G401 (cell line): ENCODE measurements at regions not wholly inside any gene's neighbourhood (a gene's known extent, or its start where the extent isn't known, plus 50 kb on each side); places are given as distances from the start of the nearest gene placed in this dataset.
"Not testable (repeated sequence)": the region's sequence is repeated elsewhere in the genome, so short reads cannot be mapped to it uniquely, and the experiment has no call there.

ENCODE experiments used
- DNase-seq: peaks from one replicate; pipeline ENCODE4 v3.0.0-alpha.2; 2015; ENCODE audit warnings: low spot score
- in situ Hi-C: cut with HindIII; loops from 2 replicates; pipeline ENCODE4 v1.10.0; 2016; ENCODE audit warnings: low sequenced_read_pairs, mixed read lengths

DNA sequence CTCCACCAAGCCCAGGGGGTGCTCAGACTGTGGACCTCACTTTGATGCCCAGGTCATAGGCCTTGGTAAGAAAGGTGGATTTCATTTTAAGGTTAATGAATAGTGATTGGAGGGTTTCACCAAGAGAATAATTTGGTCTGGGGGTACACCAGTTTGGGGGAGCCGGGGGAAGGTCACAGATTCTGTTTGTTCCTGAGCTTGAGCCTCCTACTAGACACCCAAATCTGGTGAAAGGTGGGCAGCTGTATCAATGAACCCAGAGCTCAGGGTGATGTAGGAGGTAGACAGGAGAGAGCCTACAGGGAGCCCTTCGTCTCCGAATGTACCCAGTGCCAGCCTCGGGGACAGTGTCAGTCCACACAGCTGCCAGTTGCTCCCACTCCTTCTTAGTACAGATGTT is 63.7 kb upstream of the ATP12A start:
- in situ Hi-C loops = no loop called here

DNA sequence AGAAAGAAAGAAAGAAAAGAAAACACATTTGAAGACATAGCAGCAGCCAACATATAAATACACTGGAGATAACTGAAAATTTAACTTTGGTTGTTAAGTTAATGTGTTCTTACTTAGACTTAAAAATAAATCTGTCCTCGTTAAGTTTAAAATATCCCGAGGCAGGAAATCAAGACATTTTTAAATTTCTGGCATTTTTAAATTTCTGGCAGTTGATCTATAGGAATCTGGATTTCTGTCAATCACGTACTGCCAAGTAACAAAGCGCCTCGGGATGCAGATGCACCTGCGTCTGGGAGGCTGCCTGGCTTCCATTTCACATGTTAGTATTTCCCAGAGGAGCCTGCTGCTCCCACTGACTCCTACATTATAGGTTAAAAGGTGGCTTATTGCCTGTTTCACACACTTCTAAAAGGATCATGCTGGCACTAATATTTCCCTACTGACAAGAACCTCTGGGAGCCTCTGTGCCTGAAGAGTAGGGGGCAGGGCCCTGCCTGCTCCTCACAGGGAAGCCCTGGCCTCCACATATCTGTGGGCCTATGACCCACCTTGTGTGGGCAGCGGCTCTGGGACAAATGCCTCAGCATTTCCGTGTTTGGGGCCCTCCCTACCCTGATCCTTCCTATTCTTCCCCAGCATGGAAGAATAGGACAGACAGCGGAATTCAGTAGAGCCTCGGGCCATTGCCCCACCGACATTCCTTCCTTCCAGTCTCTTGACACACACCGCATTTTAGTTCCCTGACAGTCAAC is 62.8 kb upstream of the ATP12A start:
- in situ Hi-C loops = no loop called here
- DNase-seq = no peak

More for the DNA sequence above, 63.7 kb upstream of the ATP12A start:
- no peak for DNase-seq

DNA sequence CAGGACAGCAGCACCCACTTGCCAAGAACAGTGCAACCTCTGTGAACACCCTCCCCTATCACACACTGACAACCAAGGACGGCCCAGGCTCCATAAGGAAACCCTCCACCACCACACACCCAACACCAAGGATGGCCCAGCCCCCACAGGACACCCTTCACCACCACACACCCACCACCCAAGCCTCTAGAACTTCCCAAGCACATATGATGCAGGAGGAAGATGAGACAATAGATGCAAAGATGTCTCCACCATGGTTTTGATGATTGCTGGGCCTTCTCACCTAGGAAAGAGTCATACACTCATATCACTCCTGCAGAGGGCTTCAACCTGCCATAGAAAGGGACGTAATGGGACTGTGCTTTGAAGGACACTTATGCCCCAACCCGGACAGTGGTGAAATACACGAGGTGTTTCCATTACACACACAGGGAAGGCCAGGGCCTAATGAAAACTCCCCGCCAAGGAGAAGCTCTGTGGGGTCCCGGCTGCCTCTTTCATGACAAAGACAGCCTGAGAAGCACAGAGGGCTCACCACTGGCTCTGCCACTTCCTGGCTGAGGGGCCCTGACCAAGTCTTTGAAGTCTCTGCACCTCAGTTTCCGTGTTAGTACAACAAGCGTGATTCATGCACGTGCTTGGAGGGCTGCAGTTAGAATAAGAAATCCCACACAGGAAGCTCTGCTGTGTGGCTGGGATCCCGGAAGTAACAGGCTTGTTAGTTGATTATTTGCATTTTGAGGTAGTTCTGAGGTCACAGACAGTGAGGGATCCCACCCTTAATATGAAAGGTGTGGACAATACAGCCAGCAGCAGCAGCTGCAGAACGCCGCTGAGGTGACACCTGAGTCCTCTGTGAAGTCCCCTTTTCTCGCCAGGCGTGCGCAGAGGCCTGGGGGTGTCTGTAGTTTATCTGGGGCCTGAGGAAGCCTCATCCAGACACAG is 61.9 kb upstream of the ATP12A start:
- DNase-seq = no peak
- in situ Hi-C loops = no loop called here

DNA sequence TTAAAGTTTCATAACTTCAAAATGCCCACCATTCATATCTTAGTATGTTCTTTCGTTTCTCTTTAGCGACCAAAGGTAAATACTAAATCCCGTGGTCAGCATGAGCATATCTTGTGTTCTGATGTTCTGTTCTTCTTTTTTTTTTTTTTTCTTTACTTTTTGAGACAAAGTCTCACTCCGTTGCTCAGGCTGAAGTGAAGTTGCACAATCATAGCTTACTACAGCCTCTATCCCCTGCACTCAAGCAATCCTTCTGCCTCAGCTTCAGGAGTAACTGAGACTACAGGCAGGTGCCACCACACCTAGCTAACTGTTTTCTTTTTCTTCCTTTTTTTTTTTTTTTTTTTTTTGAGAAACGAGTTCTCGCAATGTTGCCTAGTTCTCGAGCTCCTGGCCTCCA is 60.9 kb upstream of the ATP12A start:
- in situ Hi-C loops = no loop called here
- DNase-seq = no peak

DNA sequence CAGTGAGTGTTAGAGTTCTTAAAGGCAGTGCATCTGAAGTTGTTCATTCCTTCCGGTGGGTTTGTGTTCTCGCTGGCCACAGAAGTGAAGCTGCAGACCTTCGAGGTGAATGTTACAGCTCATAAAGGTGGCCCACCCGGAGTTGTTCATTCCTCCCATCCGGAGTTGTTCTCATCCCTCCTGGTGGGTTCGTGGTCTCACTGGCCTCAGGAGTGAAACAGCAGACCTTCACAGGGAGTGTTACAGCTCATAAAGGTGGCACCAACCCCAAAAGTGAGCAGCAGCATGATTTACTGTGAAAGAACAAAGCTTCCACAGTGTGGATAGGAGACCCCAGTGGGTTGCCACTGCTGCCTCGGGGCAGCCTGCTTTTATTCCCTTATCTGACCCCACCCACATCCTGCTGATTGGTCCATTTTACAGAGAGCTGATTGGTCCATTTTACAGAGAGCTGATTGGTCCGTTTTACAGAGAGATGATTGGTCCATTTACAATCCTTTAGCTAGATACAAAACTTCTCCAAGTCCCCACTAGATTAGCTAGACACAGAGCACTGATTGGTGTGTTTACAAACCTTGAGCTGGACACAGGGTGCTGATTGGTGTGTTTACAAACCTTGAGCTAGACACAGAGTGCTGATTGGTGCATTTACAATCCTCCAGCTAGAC is 57.6 kb upstream of the ATP12A start:
- DNase-seq, in situ Hi-C loops: not testable (repeated sequence)

DNA sequence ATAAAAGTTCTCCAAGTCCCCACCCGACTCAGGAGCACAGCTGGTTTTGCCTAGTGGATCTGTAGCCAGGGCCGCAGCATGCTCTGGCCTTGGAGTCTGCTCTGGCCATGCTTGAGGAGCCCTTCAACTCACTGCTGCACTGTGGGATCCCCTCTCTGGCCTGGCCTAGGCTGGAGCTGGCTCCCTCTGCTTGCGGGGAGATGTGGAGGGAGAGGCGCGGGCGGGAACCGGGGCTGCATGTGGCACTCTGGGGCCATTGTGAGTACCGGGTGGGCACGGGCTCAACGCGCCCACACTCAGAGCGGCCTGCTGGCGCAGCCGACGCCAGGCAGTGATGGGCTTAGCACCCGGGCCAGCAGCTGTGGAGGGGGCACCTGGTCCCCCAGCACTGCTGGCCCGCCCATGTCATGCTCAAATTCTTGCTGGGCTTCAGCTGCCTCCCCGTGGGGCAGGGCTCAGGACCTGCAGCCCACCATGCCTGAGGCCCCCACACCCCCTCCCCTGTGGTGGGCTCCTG is 57.0 kb upstream of the ATP12A start:
- in situ Hi-C loops = no loop called here

DNA sequence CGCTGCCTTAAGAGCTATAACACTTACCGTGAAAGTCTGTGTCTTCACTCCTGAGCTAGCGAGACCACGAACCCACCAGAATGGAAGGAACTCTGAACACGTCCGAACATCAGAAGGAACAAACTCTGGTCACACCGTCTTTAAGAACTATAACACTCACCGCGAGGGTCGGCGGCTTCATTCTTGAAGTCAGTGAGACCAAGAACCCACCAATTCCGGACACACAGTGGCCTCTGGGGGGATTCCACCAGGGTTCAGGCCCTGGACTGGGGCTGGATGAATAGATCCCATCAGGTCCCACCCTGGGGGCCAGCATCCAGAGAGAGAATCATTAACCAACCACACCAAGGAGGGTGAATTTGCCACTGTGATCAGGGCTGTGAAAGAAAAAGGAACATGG is 55.8 kb upstream of the ATP12A start:
- in situ Hi-C loops = no loop called here
- no peak for DNase-seq

More for the DNA sequence above, 57.0 kb upstream of the ATP12A start:
- no peak for DNase-seq

DNA sequence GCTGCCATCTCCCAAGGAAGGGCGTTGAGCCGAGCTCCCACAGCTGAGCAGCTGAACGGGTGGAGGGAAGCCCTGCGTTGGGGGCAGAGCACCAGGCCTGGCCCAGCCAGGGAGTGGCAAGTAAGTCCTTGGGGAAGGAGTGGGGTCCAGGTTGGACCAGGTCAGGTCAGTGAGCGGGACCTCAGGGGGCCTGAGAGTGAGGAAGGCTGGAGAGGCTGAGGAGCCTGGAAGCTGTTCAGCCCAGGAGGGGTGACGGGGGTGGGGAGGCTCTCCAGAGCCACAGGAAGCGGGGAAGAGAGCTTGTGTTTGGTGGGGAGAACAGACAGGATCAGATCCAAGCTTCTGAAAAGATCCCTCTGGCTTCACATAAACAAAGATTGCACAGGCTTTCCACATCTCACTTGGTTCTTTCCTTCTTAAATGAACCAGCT is 55.4 kb upstream of the ATP12A start:
- DNase-seq = no peak
- in situ Hi-C loops = no loop called here

DNA sequence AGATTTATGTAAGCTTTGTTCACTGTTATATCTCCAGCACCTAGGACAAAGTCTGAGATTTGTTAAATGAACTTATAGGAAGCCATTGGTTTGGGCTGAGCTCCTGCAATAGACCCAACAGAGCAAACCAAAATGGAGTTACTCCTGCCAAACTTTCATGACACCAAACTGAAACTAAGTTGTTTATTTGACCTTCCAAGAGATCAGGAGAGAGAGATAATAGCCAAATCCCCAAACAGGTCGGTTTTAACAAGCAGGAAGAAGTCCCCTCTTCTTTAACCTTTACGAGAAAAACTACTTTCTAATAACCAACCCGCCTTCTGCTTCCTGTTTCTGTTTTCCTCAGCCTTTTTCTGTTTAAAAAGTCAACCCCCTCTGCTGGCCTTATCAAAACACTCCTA is 54.9 kb upstream of the ATP12A start:
- in situ Hi-C loops = no loop called here
- DNase-seq = no peak

DNA sequence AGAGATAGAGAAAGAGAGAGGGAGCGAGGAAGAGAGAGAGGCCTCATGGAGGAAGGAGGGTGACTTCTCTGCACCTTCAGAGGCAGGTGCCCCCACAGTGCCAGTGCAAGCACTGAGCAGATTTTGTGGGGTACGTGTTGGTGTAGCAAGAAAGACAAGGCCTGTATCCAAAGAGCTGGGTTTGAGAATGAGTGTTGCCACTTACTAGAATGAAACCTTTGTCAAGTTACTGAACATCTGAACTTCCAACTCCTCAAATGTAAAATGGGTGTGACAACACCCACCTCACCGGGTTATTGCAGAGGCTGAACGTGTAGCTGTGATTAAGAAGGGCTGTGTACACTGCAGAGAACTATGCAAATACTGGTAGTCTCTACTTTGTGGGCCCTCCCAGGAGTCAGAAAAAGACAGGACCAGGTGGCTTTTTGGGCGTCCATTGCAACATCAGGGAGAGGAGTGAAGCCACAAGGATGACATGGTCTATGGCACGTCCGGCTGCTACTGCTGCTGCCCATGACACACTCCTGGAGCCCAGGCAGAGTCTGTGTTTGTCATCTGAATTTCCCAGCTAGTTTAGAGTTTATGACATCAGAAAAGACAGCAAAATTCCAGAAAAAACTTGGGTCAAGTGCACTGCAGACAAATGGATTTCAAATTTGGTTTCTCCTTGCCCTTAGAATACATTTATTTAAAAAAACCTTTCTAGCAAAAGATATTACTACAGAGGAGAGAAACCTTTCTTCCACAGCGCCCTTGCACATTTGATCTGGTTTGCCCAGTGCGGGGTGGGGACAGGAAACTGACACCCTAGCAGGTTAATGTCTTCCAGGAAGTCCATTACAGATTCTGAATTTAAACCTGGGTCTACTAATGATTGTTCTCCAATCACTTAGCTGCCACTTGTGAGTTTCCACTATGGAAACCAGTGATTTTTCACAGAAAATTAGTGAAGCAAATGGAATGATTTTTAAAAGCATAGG is 54.0 kb upstream of the ATP12A start:
- in situ Hi-C loops = no loop called here
- no peak for DNase-seq

DNA sequence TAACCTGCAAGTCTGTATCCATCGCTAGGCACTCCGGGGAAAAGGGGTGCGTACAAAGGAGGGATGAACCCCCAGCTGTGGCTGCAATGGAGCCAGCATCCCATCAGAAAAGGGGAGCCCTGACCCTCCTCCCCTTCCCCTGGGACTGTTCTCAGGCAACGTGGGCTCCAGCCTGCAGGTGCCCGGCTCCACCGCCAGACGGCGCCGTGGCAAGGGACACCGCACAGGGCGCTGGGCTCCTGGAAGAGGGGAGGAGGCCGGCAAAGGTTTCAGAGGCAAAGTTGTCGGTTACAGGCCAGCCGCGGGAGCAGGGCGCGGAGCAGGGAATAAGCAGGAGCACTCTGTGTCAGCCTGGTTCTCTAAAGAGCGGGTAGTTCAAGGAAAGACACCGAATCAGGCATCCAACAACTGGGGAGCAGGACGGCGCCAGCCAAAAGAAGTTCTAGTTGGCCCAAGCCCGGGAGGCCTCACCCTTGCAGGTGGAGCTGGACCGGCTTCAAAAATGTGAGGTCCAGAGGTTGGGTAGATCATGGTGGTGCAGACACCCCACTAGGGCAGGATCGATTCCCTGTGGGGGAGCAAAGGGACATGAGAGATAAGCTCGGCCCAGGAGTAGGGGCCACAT is 53.0 kb upstream of the ATP12A start:
- DNase-seq = no peak
- in situ Hi-C loops = no loop called here

DNA sequence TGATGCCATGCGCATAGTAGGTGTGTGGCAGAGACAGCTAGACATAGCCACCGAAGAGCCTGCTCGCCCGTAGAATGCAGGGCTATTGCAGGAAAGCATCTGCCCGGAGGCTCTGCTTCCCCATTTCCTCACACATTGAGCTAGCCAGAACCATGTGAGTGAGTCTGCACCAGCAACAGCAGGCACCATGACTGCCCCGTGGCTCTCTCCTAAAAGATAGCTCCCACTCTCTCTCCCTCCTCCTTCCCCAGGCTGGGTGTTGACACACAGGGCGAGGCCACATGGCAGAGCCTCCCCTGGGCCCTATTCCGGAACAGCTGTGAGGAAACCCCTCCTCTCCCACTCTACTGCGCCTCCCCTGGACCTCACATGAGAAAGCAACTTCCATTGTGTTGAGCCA is 52.3 kb upstream of the ATP12A start:
- no peak for DNase-seq
- in situ Hi-C loops = no loop called here

DNA sequence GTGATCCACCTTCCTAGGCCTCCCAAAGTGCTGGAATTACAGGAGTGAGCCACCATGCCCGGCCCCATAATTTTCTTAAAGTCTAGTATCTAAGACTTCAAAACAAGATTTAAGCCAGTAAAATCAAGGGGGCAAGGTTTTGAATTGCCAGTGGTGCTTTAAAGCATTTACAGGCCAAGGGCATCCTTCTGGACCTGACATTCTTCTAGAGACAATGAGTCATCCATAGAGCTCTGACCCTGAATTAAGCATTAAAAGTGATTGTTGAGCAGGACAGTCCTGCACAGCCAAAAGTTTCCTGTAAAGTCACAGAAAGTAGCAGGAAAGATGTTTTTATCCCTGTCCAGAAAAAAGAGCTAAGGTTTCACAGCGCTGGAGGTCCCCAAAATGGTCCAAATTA is 50.9 kb upstream of the ATP12A start:
- in situ Hi-C loops = no loop called here
- DNase-seq = no peak

DNA sequence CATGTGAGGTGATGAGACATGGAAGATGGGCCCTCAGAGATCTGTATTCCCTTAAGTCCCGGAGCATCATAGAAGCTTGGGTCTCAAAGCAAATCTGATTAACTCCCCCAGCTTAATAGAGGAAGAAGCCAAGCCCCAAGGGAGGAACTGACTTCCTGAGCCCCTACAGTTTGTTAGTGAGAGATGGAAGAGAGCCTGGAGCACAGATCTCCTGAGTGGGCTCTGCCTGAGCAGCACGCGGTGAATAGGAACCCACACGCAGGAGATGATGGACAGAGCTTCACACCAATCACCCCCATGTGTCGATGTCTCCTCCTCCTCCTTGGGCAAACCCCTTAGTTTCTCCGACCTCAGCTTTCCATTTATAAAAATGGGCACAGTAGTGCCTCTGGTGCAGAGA is 50.1 kb upstream of the ATP12A start:
- DNase-seq = no peak
- in situ Hi-C loops = no loop called here
